Breast epithelium (tissue), 4 donors: ENCODE measurements at regions not wholly inside any gene's neighbourhood (a gene's known extent, or its start where the extent isn't known, plus 50 kb on each side); places are given as distances from the start of the nearest gene placed in this dataset.

ENCODE experiments used
- DNase-seq, 2 donors: peaks; one replicate each; pipeline ENCODE4 v3.0.0-alpha.2; 2019; ENCODE audit warnings: low spot score in 2 of 2
- H3K27ac ChIP-seq, 2 donors: fragments of 200-600 bp; sonication (generic) in 1 of 2; one replicate each; pipeline ENCODE4 v1.5.1; 2016 to 2019; ENCODE audit warnings: mild to moderate bottlenecking in 1 of 2
- H3K27me3 ChIP-seq, 2 donors: fragments of 200-600 bp; sonication (generic) in 1 of 2; one replicate each; pipeline versions ENCODE4 v1.5.1 to v1.6.0; 2017 to 2019; ENCODE audit warnings: control low read depth in 1 of 2, mild to moderate bottlenecking in 1 of 2
- H3K36me3 ChIP-seq: fragments of 200-600 bp; one replicate; pipeline ENCODE4 v1.5.1; 2019
- H3K4me1 ChIP-seq, 2 donors: fragments of 200-600 bp; sonication (generic); one replicate each; pipeline ENCODE4 v1.5.1; 2016 to 2019; ENCODE audit warnings: control low read depth in 1 of 2
- H3K4me3 ChIP-seq, 3 donors: fragments of 200-600 bp; sonication (generic); 1 replicate in 2 of 3; 2 replicates in 1 of 3; pipeline ENCODE4 v1.5.1; 2016 to 2019; ENCODE audit warnings: mild to moderate bottlenecking in 3 of 3, moderate library complexity in 2 of 3
- H3K9me3 ChIP-seq, 2 donors: fragments of 200-600 bp; sonication (generic) in 1 of 2; one replicate each; pipeline ENCODE4 v1.5.1; 2016 to 2019; ENCODE audit warnings: control low read depth in 1 of 2
- CTCF ChIP-seq, 3 donors: fragments of 450-650 bp; IDR thresholded peaks; one replicate each; pipeline ENCODE4 v1.5.1; 2016 to 2017; ENCODE audit warnings: antibody characterized with exemption in 3 of 3, mild to moderate bottlenecking in 3 of 3, moderate library complexity in 3 of 3
- POLR2A ChIP-seq: fragments of 450-650 bp; IDR thresholded peaks from one replicate; pipeline ENCODE4 v1.6.1; 2016; ENCODE audit warnings: antibody characterized with exemption, mild to moderate bottlenecking, moderate library complexity
- POLR2AphosphoS5 ChIP-seq, 3 donors: sonication (generic); formaldehyde crosslinking; IDR thresholded peaks; one replicate each; pipeline ENCODE4 v1.6.1; 2017; ENCODE audit warnings: antibody characterized with exemption in 3 of 3
- intact Hi-C: fragments of 100-400 bp; cut with DNase I; formaldehyde crosslinking; loops from one replicate; pipeline ENCODE4 v1.15.1; 2023; ENCODE audit warnings: low total_unique reads

- no peak for TF ChIP-seq POLR2AphosphoS5 (IDR thresholded peaks at IDR 0.05)
- no peak for TF ChIP-seq CTCF (IDR thresholded peaks at IDR 0.05)
- TF ChIP-seq POLR2A: no peak
- Histone ChIP-seq H3K27me3 (no peaks in the 10 kb centered on the region), H3K4me3 (no peak overlapping the region), H3K27ac (no peak overlapping the region), H3K36me3 (no peaks in the 10 kb centered on the region), H3K4me1 (no peaks in the 10 kb centered on the region), H3K9me3 (no peaks in the 10 kb centered on the region)
- intact Hi-C loops: loop anchor here (10.0 kb wide), 1 partner anchor 239 kb away; no protein-coding TSS in a partner anchor
- DNase-seq: no peak
Observed at GRCh38 chr6:137706083-137706750, 160.8 kb upstream of the TNFAIP3 start.

- Histone ChIP-seq H3K4me3 (no peak overlapping the region), H3K4me1 (no peaks in the 10 kb centered on the region), H3K27ac (no peak overlapping the region), H3K27me3 (no peaks in the 10 kb centered on the region), H3K36me3 (no peaks in the 10 kb centered on the region), H3K9me3 (no peaks in the 10 kb centered on the region)
- DNase-seq: no peak
- no peak for TF ChIP-seq CTCF (IDR thresholded peaks at IDR 0.05)
- no peak for TF ChIP-seq POLR2A
- no peak for TF ChIP-seq POLR2AphosphoS5 (IDR thresholded peaks at IDR 0.05)
- intact Hi-C loops: loop anchor here (10.0 kb wide), 1 partner anchor 238 kb away; no protein-coding TSS in a partner anchor
Observed at GRCh38 chr6:137707038-137707589, 159.9 kb upstream of the TNFAIP3 start.

GRCh38 chr6:137707590-137708360 is 159.3 kb upstream of the TNFAIP3 start:
- intact Hi-C loops: loop anchor here (10.0 kb wide), 1 partner anchor 237 kb away; no protein-coding TSS in a partner anchor
- H3K36me3 ChIP-seq: no peaks in the 10 kb centered on the region
- peak in 1 of 2 donors; percentile 67 for DNase-seq
- H3K27ac ChIP-seq: no peak overlapping the region
- peak overlapping the region in 1 of 3 donors; percentile 51 for H3K4me3 ChIP-seq
- no peaks in the 10 kb centered on the region for H3K27me3 ChIP-seq
- H3K9me3 ChIP-seq: no peaks in the 10 kb centered on the region
- H3K4me1 ChIP-seq: no peaks in the 10 kb centered on the region
- TF ChIP-seq POLR2AphosphoS5 (IDR thresholded peaks at IDR 0.05): no peak
- peak; percentile 72 to 76 (median 74) for TF ChIP-seq CTCF (IDR thresholded peaks at IDR 0.05)

- Histone ChIP-seq H3K27ac (no peak overlapping the region), H3K27me3 (no peaks in the 10 kb centered on the region), H3K9me3 (no peaks in the 10 kb centered on the region), H3K36me3 (no peaks in the 10 kb centered on the region), H3K4me3 (no peak overlapping the region), H3K4me1 (no peaks in the 10 kb centered on the region)
- DNase-seq: no peak
- TF ChIP-seq POLR2A (no peak), CTCF (IDR thresholded peaks at IDR 0.05) (no peak), POLR2AphosphoS5 (IDR thresholded peaks at IDR 0.05) (no peak)
- intact Hi-C loops: loop anchor here (10.0 kb wide), 1 partner anchor 236 kb away; no protein-coding TSS in a partner anchor
Observed at GRCh38 chr6:137708481-137708880, 158.6 kb upstream of the TNFAIP3 start.
